Calu3 (cell line): ENCODE measurements at regions not wholly inside any gene's neighbourhood (a gene's known extent, or its start where the extent isn't known, plus 50 kb on each side); places are given as distances from the start of the nearest gene placed in this dataset.

Experiments
- BruUV-seq: library from RNA; stranded (reverse); fragments of 400-500 nt; replicated peaks from 2 replicates; lab custom pipeline; 2021; lab: Mats Ljungman, UMichigan
- CTCF ChIA-PET: fragments of 300-600 bp; sonication (Branson Sonifier 250); formaldehyde crosslinking; loops from one replicate; lab custom pipeline; 2022; ENCODE audit warnings: antibody characterized with exemption; lab: Charles Lee
- DNase-seq: peaks from one replicate; pipeline ENCODE4 v3.0.0; 2022
- H3K27ac Mint-ChIP-seq: one replicate; pipeline ENCODE4 v1.8.0; 2022; ENCODE audit warnings: mixed read lengths; ENCODE audit not compliant: unreplicated experiment
- H3K27me3 Mint-ChIP-seq: one replicate; pipeline ENCODE4 v1.8.0; 2022; ENCODE audit warnings: mixed read lengths; ENCODE audit not compliant: unreplicated experiment
- H3K36me3 Mint-ChIP-seq: one replicate; pipeline ENCODE4 v1.8.0; 2022; ENCODE audit warnings: mild to moderate bottlenecking, moderate library complexity, mixed read lengths; ENCODE audit not compliant: insufficient read depth, unreplicated experiment
- H3K4me1 Mint-ChIP-seq: one replicate; pipeline ENCODE4 v1.8.0; 2022; ENCODE audit warnings: mild to moderate bottlenecking, low read depth, mixed read lengths; ENCODE audit not compliant: unreplicated experiment
- H3K4me3 Mint-ChIP-seq: one replicate; pipeline ENCODE4 v1.8.0; 2022; ENCODE audit warnings: mild to moderate bottlenecking, low read depth, moderate library complexity, mixed read lengths; ENCODE audit not compliant: unreplicated experiment
- H3K9me3 Mint-ChIP-seq: one replicate; pipeline ENCODE4 v1.8.0; 2022; ENCODE audit warnings: low read depth, mixed read lengths; ENCODE audit not compliant: unreplicated experiment
- intact Hi-C: fragments of 100-400 bp; cut with micrococcal nuclease; formaldehyde crosslinking; loops from one replicate; pipeline ENCODE4 v1.10.0; 2022; ENCODE audit not compliant: unreplicated experiment
- TF ChIP-seq, protein P1 (sequence below): fragments of 200-600 bp; IDR thresholded peaks from one replicate; pipeline ENCODE4 v1.8.0; 2022; ENCODE audit warnings: antibody characterized with exemption; ENCODE audit not compliant: unreplicated experiment

DNA sequence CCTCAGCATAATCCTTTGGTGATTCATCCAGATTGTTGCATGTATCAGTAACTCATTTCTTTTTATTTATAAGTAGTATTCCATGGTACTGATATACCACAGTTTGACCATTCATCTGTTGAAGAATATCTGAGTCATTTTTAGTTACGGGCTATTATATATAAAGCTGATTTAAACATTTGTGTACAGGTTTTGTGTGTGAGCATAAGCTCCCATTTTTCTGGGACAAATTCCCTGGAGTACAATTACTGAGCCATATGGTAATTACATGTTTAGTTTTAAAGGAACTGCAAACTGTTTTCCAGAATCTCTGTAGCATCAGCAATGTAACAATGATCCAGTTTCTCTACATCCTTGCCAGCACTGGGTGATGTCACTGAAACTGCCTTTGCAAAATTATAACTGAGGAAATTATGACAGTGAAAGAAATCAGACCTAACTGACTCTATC lies 236.2 kb upstream of the KRR1 start:
- Mint-ChIP-seq H3K9me3 (no peaks in the 10 kb centered on the region), H3K4me1 (peaks cover 68% of the 10 kb centered on the region), H3K4me3 (no peak overlapping the region), H3K27ac (no peak overlapping the region), H3K27me3 (no peaks in the 10 kb centered on the region), H3K36me3 (peaks cover 4% of the 10 kb centered on the region)
- DNase-seq = no peak
- intact Hi-C loops = no loop called here
- TF ChIP-seq, protein P1, sequence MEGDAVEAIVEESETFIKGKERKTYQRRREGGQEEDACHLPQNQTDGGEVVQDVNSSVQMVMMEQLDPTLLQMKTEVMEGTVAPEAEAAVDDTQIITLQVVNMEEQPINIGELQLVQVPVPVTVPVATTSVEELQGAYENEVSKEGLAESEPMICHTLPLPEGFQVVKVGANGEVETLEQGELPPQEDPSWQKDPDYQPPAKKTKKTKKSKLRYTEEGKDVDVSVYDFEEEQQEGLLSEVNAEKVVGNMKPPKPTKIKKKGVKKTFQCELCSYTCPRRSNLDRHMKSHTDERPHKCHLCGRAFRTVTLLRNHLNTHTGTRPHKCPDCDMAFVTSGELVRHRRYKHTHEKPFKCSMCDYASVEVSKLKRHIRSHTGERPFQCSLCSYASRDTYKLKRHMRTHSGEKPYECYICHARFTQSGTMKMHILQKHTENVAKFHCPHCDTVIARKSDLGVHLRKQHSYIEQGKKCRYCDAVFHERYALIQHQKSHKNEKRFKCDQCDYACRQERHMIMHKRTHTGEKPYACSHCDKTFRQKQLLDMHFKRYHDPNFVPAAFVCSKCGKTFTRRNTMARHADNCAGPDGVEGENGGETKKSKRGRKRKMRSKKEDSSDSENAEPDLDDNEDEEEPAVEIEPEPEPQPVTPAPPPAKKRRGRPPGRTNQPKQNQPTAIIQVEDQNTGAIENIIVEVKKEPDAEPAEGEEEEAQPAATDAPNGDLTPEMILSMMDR = no peak
- no TSS peak for BruUV-seq
- CTCF ChIA-PET = interaction anchor here (1.1 to 1.5 kb wide), 2 partner anchors 9 to 11 kb away, joined by 3 to 4 read pairs; no protein-coding TSS in a partner anchor

DNA sequence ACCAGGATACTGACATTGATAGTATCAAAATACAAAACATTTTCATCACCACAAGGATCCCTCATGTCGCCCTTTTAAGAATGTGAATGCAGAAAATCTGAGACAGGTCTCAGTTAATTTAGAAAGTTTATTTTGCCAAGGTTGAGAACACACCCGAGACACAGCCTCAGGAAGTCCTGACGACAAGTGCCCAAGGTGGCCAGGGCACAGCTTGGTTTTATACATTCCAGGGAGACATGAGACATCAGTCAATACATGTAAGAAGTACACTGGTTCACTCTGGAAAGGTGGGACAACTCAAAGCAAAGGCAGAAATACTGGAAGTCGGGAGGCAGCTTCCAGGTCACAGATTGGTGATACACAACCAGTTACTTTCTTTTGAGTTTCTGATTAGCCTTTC lies 235.2 kb upstream of the KRR1 start:
- BruUV-seq = no TSS peak
- H3K27ac Mint-ChIP-seq = no peak overlapping the region
- TF ChIP-seq, protein P1 = no peak

DNA sequence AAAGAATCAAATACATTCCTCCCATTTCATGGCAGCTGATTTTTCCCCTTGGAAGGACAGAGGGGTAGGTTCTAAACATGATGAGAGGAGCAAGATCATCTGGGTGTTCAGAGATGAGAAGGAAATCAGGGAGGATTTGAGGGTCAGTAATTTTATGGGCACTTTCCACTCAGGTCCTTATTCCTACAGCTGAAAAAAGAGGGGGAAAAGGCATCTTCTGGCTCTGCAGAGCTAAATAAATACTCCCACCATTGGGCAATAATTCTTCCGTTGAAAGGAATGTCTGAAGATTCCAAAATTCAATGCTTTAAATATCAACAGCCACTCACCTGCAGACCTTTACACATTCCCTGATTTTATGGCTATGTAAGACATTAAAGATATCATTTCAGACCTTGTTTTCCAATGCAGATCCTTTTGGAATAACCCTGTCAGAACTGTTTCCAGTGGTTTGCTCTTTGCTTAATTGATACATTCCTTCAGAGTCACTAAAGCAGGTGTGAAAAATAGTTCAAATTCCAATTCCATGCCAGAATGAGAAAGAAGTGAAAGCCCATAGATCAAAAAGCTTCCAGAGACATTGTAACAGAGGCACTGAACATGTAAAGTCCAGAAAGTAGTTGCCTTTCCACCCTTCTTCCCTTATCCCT lies 233.3 kb upstream of the KRR1 start:
- CTCF ChIA-PET = interaction anchor here (0.8 to 1.6 kb wide), 6 partner anchors 8 to 276 kb away, joined by 3 to 6 read pairs (median 4); no protein-coding TSS in a partner anchor
- Mint-ChIP-seq H3K27ac (peak overlapping the region; percentile 7), H3K4me3 (no peak overlapping the region), H3K4me1 (peaks cover 50% of the 10 kb centered on the region), H3K36me3 (peaks cover 4% of the 10 kb centered on the region), H3K9me3 (peaks cover 3% of the 10 kb centered on the region), H3K27me3 (no peaks in the 10 kb centered on the region)
- DNase-seq = no peak
- TF ChIP-seq, protein P1 = no peak
- no TSS peak for BruUV-seq
- intact Hi-C loops = no loop called here

More for the DNA sequence above, 235.2 kb upstream of the KRR1 start:
- CTCF ChIA-PET = interaction anchor here (0.6 to 1.1 kb wide), 3 partner anchors 10 to 300 kb away, joined by 3 to 4 read pairs (median 3); no protein-coding TSS in a partner anchor
- H3K36me3 Mint-ChIP-seq = peaks cover 4% of the 10 kb centered on the region
- H3K9me3 Mint-ChIP-seq = peaks cover 3% of the 10 kb centered on the region
- H3K4me3 Mint-ChIP-seq = no peak overlapping the region
- H3K4me1 Mint-ChIP-seq = peaks cover 58% of the 10 kb centered on the region
- H3K27me3 Mint-ChIP-seq = no peaks in the 10 kb centered on the region
- intact Hi-C loops = no loop called here
- DNase-seq = no peak

DNA sequence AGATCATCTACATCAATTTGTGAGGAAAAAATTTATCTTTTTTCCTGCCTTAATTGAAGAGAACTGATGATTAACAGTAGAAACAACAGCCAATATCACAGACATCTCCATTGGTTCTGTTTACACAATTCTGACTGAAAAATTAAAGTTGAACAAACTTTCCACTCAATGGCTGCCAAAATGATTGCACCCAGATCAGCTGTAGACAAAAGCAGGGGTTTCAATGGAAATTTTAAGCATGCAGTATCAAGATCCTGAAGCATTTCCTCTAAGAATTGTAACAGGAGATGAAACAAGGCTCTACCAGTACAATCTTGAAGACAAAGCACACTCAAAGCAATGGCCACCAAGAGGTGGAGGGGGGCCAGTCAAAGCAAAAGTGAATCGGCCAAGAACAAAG lies 231.6 kb upstream of the KRR1 start:
- BruUV-seq = no TSS peak
- Mint-ChIP-seq H3K27me3 (no peaks in the 10 kb centered on the region), H3K4me3 (no peak overlapping the region), H3K27ac (no peak overlapping the region), H3K9me3 (peaks cover 3% of the 10 kb centered on the region), H3K4me1 (peaks cover 46% of the 10 kb centered on the region), H3K36me3 (no peaks in the 10 kb centered on the region)
- CTCF ChIA-PET = no interaction called here
- intact Hi-C loops = no loop called here
- no peak for DNase-seq
- TF ChIP-seq, protein P1 = no peak
